ENCODE measurements at regions not wholly inside any gene's neighbourhood (a gene's known extent, or its start where the extent isn't known, plus 50 kb on each side); places are given as distances from the start of the nearest gene placed in this dataset.
A peak's percentile ranks its signal among the peaks of the same experiment; 100 is the strongest.

DNA sequence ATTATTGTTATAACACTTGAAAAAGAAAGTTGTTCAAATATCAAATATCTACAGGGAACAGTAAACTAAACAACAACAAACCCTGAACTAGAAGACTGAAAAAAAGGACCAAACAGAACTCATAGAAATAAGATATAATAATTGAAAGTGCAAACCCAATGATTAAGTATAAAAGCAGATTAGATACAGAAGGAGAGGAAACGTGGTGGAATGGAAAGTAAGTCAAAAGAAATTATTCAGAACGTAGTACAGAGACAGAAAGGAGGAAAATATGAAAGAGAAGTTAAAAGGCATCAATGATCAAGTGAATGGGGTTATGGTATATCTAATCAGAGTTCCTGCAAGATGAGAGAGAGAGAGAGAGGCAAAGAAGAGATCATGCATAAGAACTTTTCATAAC is 174.2 kb upstream of the DACH1 start:
- no peak overlapping the region for H3K4me3 ChIP-seq (ENCODE audit: low read depth in 1 of 3, low read length in 3 of 3)
- DNase-seq (no peak), FAIRE-seq (no peak)
- H3K4me1 ChIP-seq (ENCODE audit: control insufficient read depth in 3 of 3, insufficient read depth in 2 of 3, low read depth in 1 of 3, low read length in 2 of 3), result no peaks in the 10 kb centered on the region
- no peaks in the 10 kb centered on the region for H3K9me3 ChIP-seq (ENCODE audit: control insufficient read depth in 2 of 2, insufficient read depth in 1 of 2, low read depth in 1 of 2, low read length in 1 of 2)
- H3K27ac ChIP-seq (ENCODE audit: low read depth in 1 of 3, low read length in 2 of 3), result no peak overlapping the region
- no peaks in the 10 kb centered on the region for H3K27me3 ChIP-seq (ENCODE audit: control insufficient read depth in 3 of 3, insufficient read depth in 3 of 3, low read length in 3 of 3)
- H3K36me3 ChIP-seq (ENCODE audit: control insufficient read depth in 3 of 3, insufficient read depth in 2 of 3, low read depth in 1 of 3, low read length in 3 of 3), result no peaks in the 10 kb centered on the region
- 44 to 66% (median 55%) methylated on average over 2 of the region's 2 CpGs for WGBS, 3 donors

DNA sequence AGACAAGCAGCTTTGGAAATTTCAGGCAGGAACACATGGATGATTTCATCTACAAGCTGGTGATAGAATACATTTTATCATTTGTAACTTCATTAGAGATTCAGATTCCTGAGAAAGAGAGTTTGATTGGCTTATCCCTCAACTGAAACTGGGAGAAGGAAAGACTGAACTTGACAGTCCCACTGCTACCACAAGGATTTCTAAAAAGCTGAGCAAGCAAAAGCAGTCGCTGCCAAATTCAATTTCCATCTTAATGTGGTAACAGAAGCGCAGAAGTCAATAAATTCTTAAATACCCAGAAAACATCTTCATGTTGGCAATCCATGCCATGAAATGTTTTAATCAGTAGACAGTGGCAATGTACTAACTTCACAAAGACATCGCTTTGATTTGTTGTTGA is 172.1 kb upstream of the DACH1 start:
- H3K4me3 ChIP-seq (ENCODE audit: low read depth in 1 of 3, low read length in 3 of 3), result no peak overlapping the region
- H3K9me3 ChIP-seq (ENCODE audit: control insufficient read depth in 2 of 2, insufficient read depth in 1 of 2, low read depth in 1 of 2, low read length in 1 of 2), result no peaks in the 10 kb centered on the region
- no peaks in the 10 kb centered on the region for H3K27me3 ChIP-seq (ENCODE audit: control insufficient read depth in 3 of 3, insufficient read depth in 3 of 3, low read length in 3 of 3)
- no peak overlapping the region for H3K27ac ChIP-seq (ENCODE audit: low read depth in 1 of 3, low read length in 2 of 3)
- no peaks in the 10 kb centered on the region for H3K4me1 ChIP-seq (ENCODE audit: control insufficient read depth in 3 of 3, insufficient read depth in 2 of 3, low read depth in 1 of 3, low read length in 2 of 3)
- DNase-seq (no peak), FAIRE-seq (no peak)
- H3K36me3 ChIP-seq (ENCODE audit: control insufficient read depth in 3 of 3, insufficient read depth in 2 of 3, low read depth in 1 of 3, low read length in 3 of 3), result no peaks in the 10 kb centered on the region
- 86 to 92% (median 92%) methylated on average over 3 of the region's 3 CpGs for WGBS, 3 donors

DNA sequence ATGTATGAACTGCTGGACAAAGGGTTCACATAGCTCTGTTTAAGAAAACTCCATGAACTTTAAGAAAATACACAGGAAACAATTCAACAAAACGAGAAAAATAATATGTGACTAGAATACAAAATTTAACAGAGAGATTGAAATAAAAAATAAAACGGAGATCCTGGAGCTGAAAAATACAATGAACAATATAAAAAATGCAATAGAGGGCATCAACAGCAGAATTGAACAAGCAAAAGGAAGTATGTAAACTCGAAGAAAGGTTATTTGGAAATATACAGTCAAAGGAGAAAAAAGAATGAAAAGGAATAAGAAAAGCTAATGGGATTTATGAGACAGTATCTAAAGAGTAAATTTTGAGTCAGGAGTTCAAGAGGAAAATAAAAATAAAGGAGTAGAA is 163.0 kb upstream of the DACH1 start:
- Histone ChIP-seq H3K9me3 (ENCODE audit: control insufficient read depth in 2 of 2, insufficient read depth in 1 of 2, low read depth in 1 of 2, low read length in 1 of 2) (peaks cover 0 to 10% of the 10 kb centered on the region in 2 donors), H3K4me3 (ENCODE audit: low read depth in 1 of 3, low read length in 3 of 3) (no peak overlapping the region), H3K36me3 (ENCODE audit: control insufficient read depth in 3 of 3, insufficient read depth in 2 of 3, low read depth in 1 of 3, low read length in 3 of 3) (no peaks in the 10 kb centered on the region), H3K4me1 (ENCODE audit: control insufficient read depth in 3 of 3, insufficient read depth in 2 of 3, low read depth in 1 of 3, low read length in 2 of 3) (no peaks in the 10 kb centered on the region), H3K27ac (ENCODE audit: low read depth in 1 of 3, low read length in 2 of 3) (no peak overlapping the region), H3K27me3 (ENCODE audit: control insufficient read depth in 3 of 3, insufficient read depth in 3 of 3, low read length in 3 of 3) (no peaks in the 10 kb centered on the region)
- 73 to 77% (median 76%) methylated on average over 3 of the region's 3 CpGs for WGBS, 3 donors
- DNase-seq (no peak), FAIRE-seq (no peak)

GRCh38 chr13:72025836-72026235 is 158.8 kb upstream of the DACH1 start:
- Histone ChIP-seq H3K27me3 (ENCODE audit: control insufficient read depth in 3 of 3, insufficient read depth in 3 of 3, low read length in 3 of 3) (no peaks in the 10 kb centered on the region), H3K27ac (ENCODE audit: low read depth in 1 of 3, low read length in 2 of 3) (no peak overlapping the region), H3K9me3 (ENCODE audit: control insufficient read depth in 2 of 2, insufficient read depth in 1 of 2, low read depth in 1 of 2, low read length in 1 of 2) (peaks cover 0 to 18% of the 10 kb centered on the region in 2 donors), H3K36me3 (ENCODE audit: control insufficient read depth in 3 of 3, insufficient read depth in 2 of 3, low read depth in 1 of 3, low read length in 3 of 3) (no peaks in the 10 kb centered on the region), H3K4me3 (ENCODE audit: low read depth in 1 of 3, low read length in 3 of 3) (no peak overlapping the region), H3K4me1 (ENCODE audit: control insufficient read depth in 3 of 3, insufficient read depth in 2 of 3, low read depth in 1 of 3, low read length in 2 of 3) (no peaks in the 10 kb centered on the region)
- 80 to 88% (median 84%) methylated on average over 1 of the region's 1 CpG for WGBS, 3 donors
- DNase-seq (no peak), FAIRE-seq (no peak)

DNA sequence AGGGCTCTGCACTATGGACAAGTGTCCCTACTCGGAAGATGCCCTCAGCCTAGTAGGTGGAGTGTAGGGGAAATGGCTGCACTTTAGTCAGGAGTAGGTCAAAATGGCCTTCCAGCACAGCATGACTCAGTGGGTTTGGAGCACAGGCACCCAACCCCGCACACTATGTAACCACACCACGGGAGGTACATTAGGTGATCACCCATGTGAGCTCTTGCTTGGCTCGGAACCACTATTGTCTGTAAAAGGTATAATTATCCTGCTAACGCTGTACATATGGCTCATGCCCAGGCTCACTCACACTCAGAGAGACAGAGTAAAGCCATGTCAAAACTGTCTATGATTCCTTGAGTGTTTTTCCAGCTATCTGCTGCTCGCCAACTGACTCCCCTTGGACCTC is 156.9 kb upstream of the DACH1 start:
- Histone ChIP-seq H3K4me3 (ENCODE audit: low read depth in 1 of 3, low read length in 3 of 3) (no peak overlapping the region), H3K36me3 (ENCODE audit: control insufficient read depth in 3 of 3, insufficient read depth in 2 of 3, low read depth in 1 of 3, low read length in 3 of 3) (no peaks in the 10 kb centered on the region), H3K27ac (ENCODE audit: low read depth in 1 of 3, low read length in 2 of 3) (no peak overlapping the region), H3K9me3 (ENCODE audit: control insufficient read depth in 2 of 2, insufficient read depth in 1 of 2, low read depth in 1 of 2, low read length in 1 of 2) (peaks cover 0 to 10% of the 10 kb centered on the region in 2 donors), H3K4me1 (ENCODE audit: control insufficient read depth in 3 of 3, insufficient read depth in 2 of 3, low read depth in 1 of 3, low read length in 2 of 3) (no peaks in the 10 kb centered on the region), H3K27me3 (ENCODE audit: control insufficient read depth in 3 of 3, insufficient read depth in 3 of 3, low read length in 3 of 3) (no peaks in the 10 kb centered on the region)
- DNase-seq, result no peak
- FAIRE-seq, result no peak
- 83 to 93% (median 92%) methylated on average over 6 of the region's 6 CpGs for WGBS, 3 donors

- Histone ChIP-seq H3K36me3 (ENCODE audit: control insufficient read depth in 3 of 3, insufficient read depth in 2 of 3, low read depth in 1 of 3, low read length in 3 of 3) (no peaks in the 10 kb centered on the region), H3K4me1 (ENCODE audit: control insufficient read depth in 3 of 3, insufficient read depth in 2 of 3, low read depth in 1 of 3, low read length in 2 of 3) (no peaks in the 10 kb centered on the region), H3K27ac (ENCODE audit: low read depth in 1 of 3, low read length in 2 of 3) (no peak overlapping the region), H3K27me3 (ENCODE audit: control insufficient read depth in 3 of 3, insufficient read depth in 3 of 3, low read length in 3 of 3) (no peaks in the 10 kb centered on the region), H3K9me3 (ENCODE audit: control insufficient read depth in 2 of 2, insufficient read depth in 1 of 2, low read depth in 1 of 2, low read length in 1 of 2) (no peaks in the 10 kb centered on the region), H3K4me3 (ENCODE audit: low read depth in 1 of 3, low read length in 3 of 3) (no peak overlapping the region)
- DNase-seq (no peak), FAIRE-seq (no peak)
Observed at GRCh38 chr13:72005455-72005854, 138.5 kb upstream of the DACH1 start.

DNA sequence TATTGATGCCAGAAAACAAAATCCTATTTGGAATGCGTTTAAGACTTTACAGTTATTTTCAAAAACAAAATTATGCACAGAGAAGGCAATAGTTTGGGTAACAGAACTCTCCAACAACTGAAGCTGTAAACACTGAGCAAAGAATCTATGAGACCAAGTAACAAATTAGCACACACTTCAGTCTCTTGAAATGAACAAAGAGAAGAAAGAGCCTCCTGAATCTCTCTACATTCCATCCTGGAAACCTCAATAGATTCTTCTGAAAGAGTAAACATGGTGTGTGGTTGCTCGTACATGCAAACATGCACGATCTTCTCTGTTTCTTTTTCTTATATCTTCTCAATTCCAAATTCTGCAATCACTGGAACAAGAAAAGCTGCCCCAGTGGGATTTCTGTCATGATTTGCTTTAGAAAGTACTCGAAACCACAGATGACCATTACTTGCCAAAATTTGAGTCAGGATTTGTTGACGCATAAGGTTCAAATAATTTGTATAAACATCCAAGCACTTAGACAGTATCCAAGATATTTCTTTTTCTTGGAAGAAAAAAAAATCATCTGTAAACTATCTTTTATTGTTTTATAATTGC is 137.9 kb upstream of the DACH1 start:
- H3K27me3 ChIP-seq (ENCODE audit: control insufficient read depth in 3 of 3, insufficient read depth in 3 of 3, low read length in 3 of 3), result no peaks in the 10 kb centered on the region
- WGBS, 3 donors, result 58 to 71% (median 70%) methylated on average over 5 of the region's 5 CpGs
- no peak overlapping the region for H3K27ac ChIP-seq (ENCODE audit: low read depth in 1 of 3, low read length in 2 of 3)
- DNase-seq, result no peak
- no peaks in the 10 kb centered on the region for H3K4me1 ChIP-seq (ENCODE audit: control insufficient read depth in 3 of 3, insufficient read depth in 2 of 3, low read depth in 1 of 3, low read length in 2 of 3)
- FAIRE-seq, result no peak
- no peaks in the 10 kb centered on the region for H3K9me3 ChIP-seq (ENCODE audit: control insufficient read depth in 2 of 2, insufficient read depth in 1 of 2, low read depth in 1 of 2, low read length in 1 of 2)
- no peak overlapping the region for H3K4me3 ChIP-seq (ENCODE audit: low read depth in 1 of 3, low read length in 3 of 3)
- H3K36me3 ChIP-seq (ENCODE audit: control insufficient read depth in 3 of 3, insufficient read depth in 2 of 3, low read depth in 1 of 3, low read length in 3 of 3), result no peaks in the 10 kb centered on the region

GRCh38 chr13:72004246-72004645 is 137.2 kb upstream of the DACH1 start:
- Histone ChIP-seq H3K36me3 (ENCODE audit: control insufficient read depth in 3 of 3, insufficient read depth in 2 of 3, low read depth in 1 of 3, low read length in 3 of 3) (no peaks in the 10 kb centered on the region), H3K27me3 (ENCODE audit: control insufficient read depth in 3 of 3, insufficient read depth in 3 of 3, low read length in 3 of 3) (no peaks in the 10 kb centered on the region), H3K27ac (ENCODE audit: low read depth in 1 of 3, low read length in 2 of 3) (no peak overlapping the region), H3K9me3 (ENCODE audit: control insufficient read depth in 2 of 2, insufficient read depth in 1 of 2, low read depth in 1 of 2, low read length in 1 of 2) (no peaks in the 10 kb centered on the region), H3K4me3 (ENCODE audit: low read depth in 1 of 3, low read length in 3 of 3) (no peak overlapping the region), H3K4me1 (ENCODE audit: control insufficient read depth in 3 of 3, insufficient read depth in 2 of 3, low read depth in 1 of 3, low read length in 2 of 3) (no peaks in the 10 kb centered on the region)
- FAIRE-seq (no peak), DNase-seq (no peak)
- WGBS, 3 donors, result 43 to 63% (median 60%) methylated on average over 3 of the region's 3 CpGs

- peak; percentile 98 for FAIRE-seq
- Histone ChIP-seq H3K27me3 (ENCODE audit: control insufficient read depth in 3 of 3, insufficient read depth in 3 of 3, low read length in 3 of 3) (no peaks in the 10 kb centered on the region), H3K36me3 (ENCODE audit: control insufficient read depth in 3 of 3, insufficient read depth in 2 of 3, low read depth in 1 of 3, low read length in 3 of 3) (no peaks in the 10 kb centered on the region), H3K9me3 (ENCODE audit: control insufficient read depth in 2 of 2, insufficient read depth in 1 of 2, low read depth in 1 of 2, low read length in 1 of 2) (no peaks in the 10 kb centered on the region), H3K4me1 (ENCODE audit: control insufficient read depth in 3 of 3, insufficient read depth in 2 of 3, low read depth in 1 of 3, low read length in 2 of 3) (no peaks in the 10 kb centered on the region), H3K27ac (ENCODE audit: low read depth in 1 of 3, low read length in 2 of 3) (no peak overlapping the region), H3K4me3 (ENCODE audit: low read depth in 1 of 3, low read length in 3 of 3) (no peak overlapping the region)
- no peak for DNase-seq
Observed at GRCh38 chr13:71998223-71998622, 131.2 kb upstream of the DACH1 start.

Measured in small intestine (tissue), 7 donors.